ENCODE measurements at regions not wholly inside any gene's neighbourhood (a gene's known extent, or its start where the extent isn't known, plus 50 kb on each side); places are given as distances from the start of the nearest gene placed in this dataset.

- H3K9me3 ChIP-seq (ENCODE audit: insufficient read depth, low read length): no peaks in the 10 kb centered on the region
- no peaks in the 10 kb centered on the region for H3K27me3 ChIP-seq (ENCODE audit: insufficient read depth, insufficient read length)
- no peaks in the 10 kb centered on the region for H3K4me1 ChIP-seq (ENCODE audit: insufficient read depth, insufficient read length)
- H3K36me3 ChIP-seq (ENCODE audit: insufficient read depth, insufficient read length, low read length): no peaks in the 10 kb centered on the region
- DNase-seq (ENCODE audit: low read depth, low spot score): no peak
- TF ChIP-seq YY1 (IDR thresholded peaks at IDR 0.05; ENCODE audit: insufficient read depth, insufficient read length): no peak
- TF ChIP-seq SUZ12 (IDR thresholded peaks at IDR 0.05; ENCODE audit: extremely low read depth, insufficient read depth, insufficient read length): no peak
- no peak for TF ChIP-seq ZNF274 (IDR thresholded peaks at IDR 0.05; ENCODE audit: low read depth, low read length)
- H3K9ac ChIP-seq (ENCODE audit: insufficient read length, low read depth): no peak overlapping the region
- no peak overlapping the region for H3K4me3 ChIP-seq (ENCODE audit: insufficient read length, low read depth)
Measured at GRCh38 chr12:87930033-87930432, 99.2 kb downstream of the C12orf50 start.

- Histone ChIP-seq H3K36me3 (ENCODE audit: insufficient read depth, insufficient read length, low read length) (no peaks in the 10 kb centered on the region), H3K4me1 (ENCODE audit: insufficient read depth, insufficient read length) (no peaks in the 10 kb centered on the region), H3K27me3 (ENCODE audit: insufficient read depth, insufficient read length) (no peaks in the 10 kb centered on the region), H3K4me3 (ENCODE audit: insufficient read length, low read depth) (no peak overlapping the region), H3K9me3 (ENCODE audit: insufficient read depth, low read length) (no peaks in the 10 kb centered on the region), H3K9ac (ENCODE audit: insufficient read length, low read depth) (no peak overlapping the region)
- no peak for DNase-seq (ENCODE audit: low read depth, low spot score)
- TF ChIP-seq SUZ12 (IDR thresholded peaks at IDR 0.05; ENCODE audit: extremely low read depth, insufficient read depth, insufficient read length) (no peak), ZNF274 (IDR thresholded peaks at IDR 0.05; ENCODE audit: low read depth, low read length) (no peak), YY1 (IDR thresholded peaks at IDR 0.05; ENCODE audit: insufficient read depth, insufficient read length) (no peak)
Measured at GRCh38 chr12:87929346-87929745, 99.9 kb downstream of the C12orf50 start.

GRCh38 chr12:87928031-87928430 is 101.2 kb downstream of the C12orf50 start:
- no peak for TF ChIP-seq SUZ12 (IDR thresholded peaks at IDR 0.05; ENCODE audit: extremely low read depth, insufficient read depth, insufficient read length)
- TF ChIP-seq YY1 (IDR thresholded peaks at IDR 0.05; ENCODE audit: insufficient read depth, insufficient read length): no peak
- TF ChIP-seq ZNF274 (IDR thresholded peaks at IDR 0.05; ENCODE audit: low read depth, low read length): no peak
- DNase-seq (ENCODE audit: low read depth, low spot score): no peak
- Histone ChIP-seq H3K27me3 (ENCODE audit: insufficient read depth, insufficient read length) (no peaks in the 10 kb centered on the region), H3K4me1 (ENCODE audit: insufficient read depth, insufficient read length) (no peaks in the 10 kb centered on the region), H3K4me3 (ENCODE audit: insufficient read length, low read depth) (no peak overlapping the region), H3K9me3 (ENCODE audit: insufficient read depth, low read length) (no peaks in the 10 kb centered on the region), H3K36me3 (ENCODE audit: insufficient read depth, insufficient read length, low read length) (no peaks in the 10 kb centered on the region), H3K9ac (ENCODE audit: insufficient read length, low read depth) (no peak overlapping the region)

GRCh38 chr12:87925021-87925420 is 104.2 kb downstream of the C12orf50 start:
- no peaks in the 10 kb centered on the region for H3K4me1 ChIP-seq (ENCODE audit: insufficient read depth, insufficient read length)
- H3K9me3 ChIP-seq (ENCODE audit: insufficient read depth, low read length): no peaks in the 10 kb centered on the region
- DNase-seq (ENCODE audit: low read depth, low spot score): no peak
- H3K27me3 ChIP-seq (ENCODE audit: insufficient read depth, insufficient read length): no peaks in the 10 kb centered on the region
- H3K4me3 ChIP-seq (ENCODE audit: insufficient read length, low read depth): no peak overlapping the region
- no peaks in the 10 kb centered on the region for H3K36me3 ChIP-seq (ENCODE audit: insufficient read depth, insufficient read length, low read length)
- no peak overlapping the region for H3K9ac ChIP-seq (ENCODE audit: insufficient read length, low read depth)
- TF ChIP-seq ZNF274 (IDR thresholded peaks at IDR 0.05; ENCODE audit: low read depth, low read length): no peak
- TF ChIP-seq SUZ12 (IDR thresholded peaks at IDR 0.05; ENCODE audit: extremely low read depth, insufficient read depth, insufficient read length): no peak
- no peak for TF ChIP-seq YY1 (IDR thresholded peaks at IDR 0.05; ENCODE audit: insufficient read depth, insufficient read length)

GRCh38 chr12:87924149-87924548 is 105.1 kb downstream of the C12orf50 start:
- no peaks in the 10 kb centered on the region for H3K4me1 ChIP-seq (ENCODE audit: insufficient read depth, insufficient read length)
- no peaks in the 10 kb centered on the region for H3K36me3 ChIP-seq (ENCODE audit: insufficient read depth, insufficient read length, low read length)

GRCh38 chr12:87923361-87923760 is 105.8 kb downstream of the C12orf50 start:
- TF ChIP-seq SUZ12 (IDR thresholded peaks at IDR 0.05; ENCODE audit: extremely low read depth, insufficient read depth, insufficient read length): no peak
- TF ChIP-seq ZNF274 (IDR thresholded peaks at IDR 0.05; ENCODE audit: low read depth, low read length): no peak
- no peak for TF ChIP-seq YY1 (IDR thresholded peaks at IDR 0.05; ENCODE audit: insufficient read depth, insufficient read length)
- no peak for DNase-seq (ENCODE audit: low read depth, low spot score)
- no peaks in the 10 kb centered on the region for H3K4me1 ChIP-seq (ENCODE audit: insufficient read depth, insufficient read length)
- H3K27me3 ChIP-seq (ENCODE audit: insufficient read depth, insufficient read length): no peaks in the 10 kb centered on the region
- no peak overlapping the region for H3K4me3 ChIP-seq (ENCODE audit: insufficient read length, low read depth)
- no peaks in the 10 kb centered on the region for H3K9me3 ChIP-seq (ENCODE audit: insufficient read depth, low read length)
- H3K9ac ChIP-seq (ENCODE audit: insufficient read length, low read depth): no peak overlapping the region
- no peaks in the 10 kb centered on the region for H3K36me3 ChIP-seq (ENCODE audit: insufficient read depth, insufficient read length, low read length)

More at GRCh38 chr12:87924149-87924548, 105.1 kb downstream of the C12orf50 start:
- no peak for DNase-seq (ENCODE audit: low read depth, low spot score)
- Histone ChIP-seq H3K27me3 (ENCODE audit: insufficient read depth, insufficient read length) (no peaks in the 10 kb centered on the region), H3K9ac (ENCODE audit: insufficient read length, low read depth) (no peak overlapping the region), H3K4me3 (ENCODE audit: insufficient read length, low read depth) (no peak overlapping the region), H3K9me3 (ENCODE audit: insufficient read depth, low read length) (no peaks in the 10 kb centered on the region)
- TF ChIP-seq ZNF274 (IDR thresholded peaks at IDR 0.05; ENCODE audit: low read depth, low read length) (no peak), YY1 (IDR thresholded peaks at IDR 0.05; ENCODE audit: insufficient read depth, insufficient read length) (no peak), SUZ12 (IDR thresholded peaks at IDR 0.05; ENCODE audit: extremely low read depth, insufficient read depth, insufficient read length) (no peak)

- Histone ChIP-seq H3K36me3 (ENCODE audit: insufficient read depth, insufficient read length, low read length) (no peaks in the 10 kb centered on the region), H3K27me3 (ENCODE audit: insufficient read depth, insufficient read length) (no peaks in the 10 kb centered on the region), H3K4me1 (ENCODE audit: insufficient read depth, insufficient read length) (no peaks in the 10 kb centered on the region), H3K9me3 (ENCODE audit: insufficient read depth, low read length) (no peaks in the 10 kb centered on the region), H3K9ac (ENCODE audit: insufficient read length, low read depth) (no peak overlapping the region), H3K4me3 (ENCODE audit: insufficient read length, low read depth) (no peak overlapping the region)
- TF ChIP-seq SUZ12 (IDR thresholded peaks at IDR 0.05; ENCODE audit: extremely low read depth, insufficient read depth, insufficient read length) (no peak), YY1 (IDR thresholded peaks at IDR 0.05; ENCODE audit: insufficient read depth, insufficient read length) (no peak), ZNF274 (IDR thresholded peaks at IDR 0.05; ENCODE audit: low read depth, low read length) (no peak)
- no peak for DNase-seq (ENCODE audit: low read depth, low spot score)
Measured at GRCh38 chr12:87922736-87923135, 106.5 kb downstream of the C12orf50 start.
